GM21423 (cell line): ENCODE measurements at regions not wholly inside any gene's neighbourhood (a gene's known extent, or its start where the extent isn't known, plus 50 kb on each side); places are given as distances from the start of the nearest gene placed in this dataset.

ENCODE experiments used
- ATAC-seq: cut with Tn5 transposase; IDR thresholded peaks from one replicate; pipeline ENCODE4 v1.9.1; 2021; ENCODE audit warnings: mild to moderate bottlenecking, moderate library complexity; ENCODE audit not compliant: unreplicated experiment

GRCh38 chr5:29899583-29899982, 1293.9 kb upstream of the CDH6 start:
- ATAC-seq, result no peak

GRCh38 chr5:29897916-29898315, 1295.6 kb upstream of the CDH6 start:
- ATAC-seq, result no peak

GRCh38 chr5:29896646-29897045, 1296.8 kb upstream of the CDH6 start:
- ATAC-seq, result no peak

GRCh38 chr5:29894668-29895067, 1298.8 kb upstream of the CDH6 start:
- no peak for ATAC-seq

GRCh38 chr5:29889051-29889450, 1304.4 kb upstream of the CDH6 start:
- no peak for ATAC-seq

GRCh38 chr5:29885595-29885994, 1307.9 kb upstream of the CDH6 start:
- ATAC-seq, result no peak

- ATAC-seq, result no peak
Measured at GRCh38 chr5:29882036-29882435, 1311.5 kb upstream of the CDH6 start.

- no peak for ATAC-seq
Measured at GRCh38 chr5:29879401-29879800, 1314.1 kb upstream of the CDH6 start.

- no peak for ATAC-seq
Measured at GRCh38 chr5:29878599-29878998, 1314.9 kb upstream of the CDH6 start.

- no peak for ATAC-seq
Measured at GRCh38 chr5:29867155-29867554, 1326.3 kb upstream of the CDH6 start.

GRCh38 chr5:29853711-29854220, 1339.7 kb upstream of the CDH6 start:
- ATAC-seq, result no peak

GRCh38 chr5:29852329-29852728, 1341.2 kb upstream of the CDH6 start:
- ATAC-seq, result no peak

- ATAC-seq, result no peak
Measured at GRCh38 chr5:29845206-29845605, 1348.3 kb upstream of the CDH6 start.

GRCh38 chr5:29833394-29833793, 1360.1 kb upstream of the CDH6 start:
- no peak for ATAC-seq

- ATAC-seq, result no peak
Measured at GRCh38 chr5:29822521-29822920, 1371.0 kb upstream of the CDH6 start.

- ATAC-seq, result no peak
Measured at GRCh38 chr5:29811914-29812679, 1381.4 kb upstream of the CDH6 start.

- ATAC-seq, result no peak
Measured at GRCh38 chr5:29805804-29806203, 1387.7 kb upstream of the CDH6 start.

GRCh38 chr5:29800752-29801151, 1392.7 kb upstream of the CDH6 start:
- ATAC-seq, result no peak

GRCh38 chr5:29796013-29796412, 1397.5 kb upstream of the CDH6 start:
- ATAC-seq, result no peak

- no peak for ATAC-seq
Measured at GRCh38 chr5:29795096-29795652, 1398.3 kb upstream of the CDH6 start.

GRCh38 chr5:29794141-29794787, 1399.2 kb upstream of the CDH6 start:
- ATAC-seq, result no peak

- ATAC-seq, result no peak
Measured at GRCh38 chr5:29790281-29790680, 1403.2 kb upstream of the CDH6 start.
